HCT116 (cell line): ENCODE measurements at regions not wholly inside any gene's neighbourhood (a gene's known extent, or its start where the extent isn't known, plus 50 kb on each side); places are given as distances from the start of the nearest gene placed in this dataset.

ENCODE experiments used
- ATAC-seq: fragments of 200-7000 bp; cut with Tn5 transposase; 2 replicates; pipeline ENCODE4 v1.9.1; 2020; ENCODE audit warnings: mild to moderate bottlenecking, moderate library complexity
- BruUV-seq: library from RNA; stranded (reverse); fragments of 400-500 nt; replicated peaks from 2 replicates; lab custom pipeline; 2021; lab: Mats Ljungman, UMichigan
- CTCF ChIA-PET: fragments of 300-600 bp; sonication (Branson Sonifier 250); formaldehyde crosslinking; loops from one replicate; lab custom pipeline; 2021; ENCODE audit warnings: antibody characterized with exemption; lab: Charles Lee
- POLR2A ChIA-PET: fragments of 300-600, 350-600 bp; sonication (Branson Sonifier 250); formaldehyde crosslinking; loops from one replicate; lab custom pipeline; 2021; ENCODE audit warnings: antibody characterized with exemption; lab: Charles Lee
- RAD21 ChIA-PET, 2 experiments: fragments of 300-600 bp; sonication (Branson Sonifier 250); formaldehyde crosslinking; loops; one replicate each; lab custom pipeline; 2023; ENCODE audit warnings: low total read pairs in 2 of 2; ENCODE audit not compliant: uncharacterized antibody in 2 of 2, unreplicated experiment in 2 of 2, low non-redundant PET in 1 of 2; lab: Charles Lee
- DNase-seq: peaks from one replicate; pipeline ENCODE4 v3.0.0-alpha.2; 2010; ENCODE audit warnings: low read depth, low spot score
- H2AFZ ChIP-seq: fragments of 200-600 bp; shearing (Covaris generic), sonication (generic); 2 replicates; pipeline ENCODE4 v1.6.1; 2017; ENCODE audit warnings: low read depth, mixed run types, mixed read lengths, antibody characterized with exemption, low read length; ENCODE audit not compliant: poor library complexity, severe bottlenecking
- H3K27ac ChIP-seq: 2 replicates; pipeline ENCODE4 v1.5.1; 2012; ENCODE audit warnings: low read depth, low read length
- H3K27me3 ChIP-seq: fragments of 200-600 bp; sonication (generic); 2 replicates; pipeline ENCODE4 v1.6.1; 2016; ENCODE audit warnings: mixed run types, low read length, mixed read lengths; ENCODE audit not compliant: insufficient read depth
- H3K36me3 ChIP-seq, 2 experiments: fragments of 200-500 bp in 1 of 2; fragments of 200-600 bp in 1 of 2; sonication (Bioruptor generic) in 1 of 2; sonication (generic) in 1 of 2; 2 replicates each; pipeline versions ENCODE4 v1.5.1 to v1.6.1; 2014 to 2016; ENCODE audit warnings: low read length in 2 of 2, inconsistent platforms in 1 of 2, mixed read lengths in 1 of 2, mixed run types in 1 of 2; ENCODE audit not compliant: insufficient read depth in 2 of 2, control insufficient read depth in 1 of 2
- H3K4me1 ChIP-seq, 2 experiments: fragments of 200-600 bp in 1 of 2; sonication (generic) in 1 of 2; 2 replicates each; pipeline versions ENCODE4 v1.5.1 to v1.6.1; 2012 to 2017; ENCODE audit warnings: low read length in 2 of 2, inconsistent platforms in 1 of 2, mild to moderate bottlenecking in 1 of 2, mixed read lengths in 1 of 2, mixed run types in 1 of 2, moderate library complexity in 1 of 2; ENCODE audit not compliant: insufficient read depth in 2 of 2, control insufficient read depth in 1 of 2
- H3K4me2 ChIP-seq: fragments of 200-600 bp; sonication (generic); 2 replicates; pipeline ENCODE4 v1.6.1; 2017; ENCODE audit warnings: mixed run types, low read length, mixed read lengths
- H3K4me3 ChIP-seq, 2 experiments: fragments of 200-600 bp in 1 of 2; sonication (generic) in 1 of 2; replicated peaks in 1 of 2; 2 replicates each; pipeline ENCODE4 v1.5.1; 2011 to 2016; ENCODE audit warnings: low read length in 2 of 2, control low read depth in 1 of 2, low read depth in 1 of 2, mild to moderate bottlenecking in 1 of 2, mixed read lengths in 1 of 2, mixed run types in 1 of 2
- H3K79me2 ChIP-seq: fragments of 200-600 bp; sonication (generic); 2 replicates; pipeline ENCODE4 v1.6.1; 2017; ENCODE audit warnings: mild to moderate bottlenecking, mixed run types, low read length, moderate library complexity, mixed read lengths; ENCODE audit not compliant: insufficient read depth
- H3K9ac ChIP-seq: fragments of 200-600 bp; sonication (generic); 2 replicates; pipeline ENCODE4 v1.6.1; 2016; ENCODE audit warnings: low read length, mixed read lengths
- H3K9me2 ChIP-seq: fragments of 200-600 bp; sonication (generic), shearing (Covaris generic); 2 replicates; pipeline ENCODE4 v1.6.1; 2017; ENCODE audit warnings: mixed run types, mild to moderate bottlenecking, moderate library complexity; ENCODE audit not compliant: insufficient read depth
- H3K9me3 ChIP-seq, 2 experiments: fragments of 200-500 bp in 1 of 2; fragments of 200-600 bp in 1 of 2; sonication (Bioruptor generic) in 1 of 2; sonication (generic) in 1 of 2; 2 replicates each; pipeline ENCODE4 v1.6.1; 2014 to 2017; ENCODE audit warnings: low read length in 2 of 2, mixed read lengths in 2 of 2, inconsistent platforms in 1 of 2, low read depth in 1 of 2, mild to moderate bottlenecking in 1 of 2, mixed run types in 1 of 2, moderate library complexity in 1 of 2; ENCODE audit not compliant: control insufficient read depth in 1 of 2, insufficient read depth in 1 of 2
- H4K20me1 ChIP-seq: fragments of 200-600 bp; sonication (generic), shearing (Covaris generic); 2 replicates; pipeline ENCODE4 v1.6.1; 2017; ENCODE audit warnings: mixed run types, mild to moderate bottlenecking, moderate library complexity; ENCODE audit not compliant: insufficient read depth
- CBX3 ChIP-seq: IDR thresholded peaks from 2 replicates; pipeline ENCODE4 v1.6.1; 2012; ENCODE audit warnings: low read depth
- CTCF ChIP-seq, 3 experiments: fragments of 200-600 bp in 1 of 3; sonication (generic) in 1 of 3; IDR thresholded peaks in 2 of 3; conservative IDR thresholded peaks in 1 of 3; 2 replicates each; pipeline ENCODE4 v1.5.1; 2012 to 2017; ENCODE audit warnings: low read depth in 2 of 3, low read length in 2 of 3, antibody characterized with exemption in 1 of 3, borderline replicate concordance in 1 of 3, control low read depth in 1 of 3, mild to moderate bottlenecking in 1 of 3, mixed read lengths in 1 of 3, mixed run types in 1 of 3, moderate library complexity in 1 of 3; ENCODE audit not compliant: insufficient read depth in 1 of 3
- EGR1 ChIP-seq: IDR thresholded peaks from 2 replicates; pipeline ENCODE4 v1.6.1; 2012; ENCODE audit warnings: low read depth
- ELF1 ChIP-seq: IDR thresholded peaks from 2 replicates; pipeline ENCODE4 v1.6.1; 2012; ENCODE audit warnings: low read depth, borderline replicate concordance
- EZH2 ChIP-seq: fragments of 200-600 bp; sonication (generic); IDR thresholded peaks from 2 replicates; pipeline ENCODE4 v1.6.1; 2017; ENCODE audit warnings: antibody characterized with exemption, mixed run types
- FOSL1 ChIP-seq: IDR thresholded peaks from 2 replicates; pipeline ENCODE4 v1.6.1; 2012; ENCODE audit warnings: low read depth
- POLR2AphosphoS5 ChIP-seq: IDR thresholded peaks from 2 replicates; pipeline ENCODE4 v1.6.1; 2011; ENCODE audit warnings: mild to moderate bottlenecking, low read depth, low read length, moderate library complexity
- SP1 ChIP-seq: IDR thresholded peaks from 2 replicates; pipeline ENCODE4 v1.6.1; 2012; ENCODE audit warnings: low read depth
- TCF7L2 ChIP-seq: IDR thresholded peaks from 2 replicates; pipeline ENCODE4 v1.7.0; 2011; ENCODE audit warnings: borderline replicate concordance, inconsistent platforms; ENCODE audit not compliant: insufficient read depth, insufficient read length; ENCODE audit errors: extremely low read depth
- ZBTB33 ChIP-seq: IDR thresholded peaks from 2 replicates; pipeline ENCODE4 v1.6.1; 2011; ENCODE audit warnings: mild to moderate bottlenecking, low read length, moderate library complexity; ENCODE audit not compliant: insufficient replicate concordance; ENCODE audit errors: extremely low read depth
- intact Hi-C: fragments of 100-400 bp; cut with micrococcal nuclease; formaldehyde crosslinking; loops from 2 replicates; pipeline ENCODE4 v1.10.0; 2022
- TF ChIP-seq, protein P1 (sequence below): IDR thresholded peaks from 2 replicates; pipeline ENCODE4 v1.6.1; 2012

DNA sequence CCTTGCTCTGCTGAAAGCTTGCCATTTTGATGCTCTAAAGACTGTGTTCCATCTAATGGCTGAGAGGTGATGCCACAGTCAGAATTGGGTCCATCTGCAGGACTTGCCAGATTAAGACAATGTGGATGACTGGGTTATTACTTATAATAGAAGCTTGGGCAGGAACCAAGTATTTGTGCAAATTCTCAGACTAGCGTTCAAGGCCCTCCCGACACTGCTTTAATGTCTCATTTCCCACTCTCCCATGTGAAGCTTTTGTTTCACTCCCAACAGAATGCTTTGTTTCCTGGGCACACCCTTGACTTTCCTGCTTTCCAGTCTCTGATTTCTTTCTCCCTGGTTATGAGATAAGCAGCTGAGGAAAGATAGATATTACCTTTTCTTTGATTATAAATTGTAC, 215.8 kb downstream of the KCNS3 start:
- Histone ChIP-seq H3K36me3 (no peaks in the 10 kb centered on the region), H2AFZ (no peak overlapping the region), H3K9me2 (no peaks in the 10 kb centered on the region), H3K4me1 (no peaks in the 10 kb centered on the region), H3K79me2 (no peaks in the 10 kb centered on the region), H3K4me2 (no peak overlapping the region), H4K20me1 (no peaks in the 10 kb centered on the region), H3K9ac (no peak overlapping the region), H3K4me3 (no peak overlapping the region), H3K9me3 (no peaks in the 10 kb centered on the region), H3K27ac (no peak overlapping the region), H3K27me3 (peaks cover 36% of the 10 kb centered on the region)
- TF ChIP-seq ELF1 (no peak), CBX3 (no peak), CTCF (IDR thresholded peaks at IDR 0.05 in 2 of 3, conservative IDR thresholded peaks at IDR 0.05 in 1 of 3; ENCODE audit: borderline replicate concordance in 1 of 3, insufficient read depth in 1 of 3, low read depth in 2 of 3, low read length in 2 of 3) (no peak), TCF7L2 (no peak), FOSL1 (no peak), SP1 (no peak), EGR1 (no peak), EZH2 (no peak), ZBTB33 (no peak), POLR2AphosphoS5 (no peak)
- TF ChIP-seq, protein P1, sequence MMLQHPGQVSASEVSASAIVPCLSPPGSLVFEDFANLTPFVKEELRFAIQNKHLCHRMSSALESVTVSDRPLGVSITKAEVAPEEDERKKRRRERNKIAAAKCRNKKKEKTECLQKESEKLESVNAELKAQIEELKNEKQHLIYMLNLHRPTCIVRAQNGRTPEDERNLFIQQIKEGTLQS = no peak
- ChIA-PET POLR2A (no interaction called here), RAD21 (no interaction called here), CTCF (no interaction called here)
- ATAC-seq (no peak), DNase-seq (no peak)
- BruUV-seq = no TSS peak
- intact Hi-C loops = no loop called here
